ENCODE measurements at regions not wholly inside any gene's neighbourhood (a gene's known extent, or its start where the extent isn't known, plus 50 kb on each side); places are given as distances from the start of the nearest gene placed in this dataset.

GRCh38 chr9:87263291-87263690 lies 234.4 kb upstream of the DAPK1 start:
- H4K20me1 ChIP-seq (replicated peaks; ENCODE audit: insufficient read depth), result no peaks in the 10 kb centered on the region
- no peaks in the 10 kb centered on the region for H3K36me3 ChIP-seq (ENCODE audit: insufficient read depth)
- no peaks in the 10 kb centered on the region for H3K79me2 ChIP-seq (replicated peaks; ENCODE audit: insufficient read depth)
- no peaks in the 10 kb centered on the region for H3K27me3 ChIP-seq (ENCODE audit: insufficient read depth)
- ATAC-seq (peak; percentile 99), DNase-seq (ENCODE audit: low spot score) (peak; percentile 95)
- H3F3A ChIP-seq (replicated peaks; ENCODE audit: low read depth), result no peaks in the 10 kb centered on the region
- H3K27ac Mint-ChIP-seq, result no peak overlapping the region
- TF ChIP-seq NANOG (IDR thresholded peaks at IDR 0.05; ENCODE audit: borderline replicate concordance), result no peak
- peak; percentile 62 to 87 for TF ChIP-seq CTCF (conservative IDR thresholded peaks at IDR 0.05; ENCODE audit: low read depth in 2 of 2)
- no peaks in the 10 kb centered on the region for H3K9me2 ChIP-seq (ENCODE audit: insufficient read depth)
- no peaks in the 10 kb centered on the region; the same call in 2 of the 3 replicates for H3K9me3 Mint-ChIP-seq
- H3K36me3 Mint-ChIP-seq (ENCODE audit: low read depth), result no peaks in the 10 kb centered on the region
- peak overlapping the region; percentile 60; the same call in 1 of the 2 replicates for H2AFZ ChIP-seq
- no peaks in the 10 kb centered on the region for H3K4me1 Mint-ChIP-seq
- H3K27ac ChIP-seq (ENCODE audit: low read depth), result no peak overlapping the region
- no peaks in the 10 kb centered on the region for H3K4me1 ChIP-seq (ENCODE audit: insufficient read depth)
- H3K4me2 ChIP-seq, result no peak overlapping the region
- H3K4me3 ChIP-seq, result no peak overlapping the region
- H3K4me3 Mint-ChIP-seq, result no peak overlapping the region
- peaks cover 2% of the 10 kb centered on the region for H3K27me3 Mint-ChIP-seq (ENCODE audit: insufficient read depth, low read depth, poor library complexity)

- DNase-seq (ENCODE audit: low spot score), result no peak
- Histone ChIP-seq H3K4me2 (no peak overlapping the region), H3K9me2 (ENCODE audit: insufficient read depth) (no peaks in the 10 kb centered on the region), H3K36me3 (ENCODE audit: insufficient read depth) (no peaks in the 10 kb centered on the region), H3K4me1 (ENCODE audit: insufficient read depth) (no peaks in the 10 kb centered on the region), H3K79me2 (replicated peaks; ENCODE audit: insufficient read depth) (no peaks in the 10 kb centered on the region), H3K27ac (ENCODE audit: low read depth) (no peak overlapping the region), H3K27me3 (ENCODE audit: insufficient read depth) (no peaks in the 10 kb centered on the region), H4K20me1 (replicated peaks; ENCODE audit: insufficient read depth) (no peaks in the 10 kb centered on the region), H2AFZ (no peak overlapping the region), H3K4me3 (no peak overlapping the region), H3F3A (replicated peaks; ENCODE audit: low read depth) (no peaks in the 10 kb centered on the region)
- no peak for ATAC-seq
- Mint-ChIP-seq H3K36me3 (ENCODE audit: low read depth) (no peaks in the 10 kb centered on the region), H3K4me3 (no peak overlapping the region), H3K4me1 (peaks cover 3% of the 10 kb centered on the region), H3K27ac (no peak overlapping the region), H3K9me3 (no peaks in the 10 kb centered on the region; the same call in 2 of the 3 replicates), H3K27me3 (ENCODE audit: insufficient read depth, low read depth, poor library complexity) (peaks cover 7% of the 10 kb centered on the region)
- no peak for TF ChIP-seq REST (IDR thresholded peaks at IDR 0.05; ENCODE audit: unreplicated experiment)
- no peak for TF ChIP-seq STAT1 (IDR thresholded peaks at IDR 0.05; ENCODE audit: unreplicated experiment)
- no peak for TF ChIP-seq EZH2 (IDR thresholded peaks at IDR 0.05; ENCODE audit: low read depth, unreplicated experiment)
- TF ChIP-seq ZNF114 (CRISPR knock-in tag; IDR thresholded peaks at IDR 0.05), result no peak
- TF ChIP-seq ZNF462 (CRISPR knock-in tag; IDR thresholded peaks at IDR 0.05), result no peak
- TF ChIP-seq CREB1 (CRISPR knock-in tag; IDR thresholded peaks at IDR 0.05; ENCODE audit: low read depth), result no peak
- no peak for TF ChIP-seq CTCF (conservative IDR thresholded peaks at IDR 0.05; ENCODE audit: low read depth in 2 of 2)
Measured at GRCh38 chr9:87266697-87267096, 231.0 kb upstream of the DAPK1 start.
